ENCODE measurements at regions not wholly inside any gene's neighbourhood (a gene's known extent, or its start where the extent isn't known, plus 50 kb on each side); places are given as distances from the start of the nearest gene placed in this dataset.

GRCh38 chr18:77866351-77866750 is 616.7 kb downstream of the GALR1 start:
- no peak overlapping the region for H3K9ac ChIP-seq (ENCODE audit: insufficient read depth, low read depth, low read length)
- H3K4me1 ChIP-seq (ENCODE audit: insufficient read depth, low read length) = no peaks in the 10 kb centered on the region
- H2AFZ ChIP-seq (ENCODE audit: low read length) = no peak overlapping the region
- in situ Hi-C loops (cut with HindIII; ENCODE audit: extremely low pct_ligation_motif_present, low pct_unique_long_range_greater_than_20kb) = no loop called here
- no peak overlapping the region for H3K4me3 ChIP-seq (replicated peaks in 1 of 3; ENCODE audit: insufficient read depth in 1 of 3, low read depth in 2 of 3, low read length in 3 of 3)
- H3K79me2 ChIP-seq (ENCODE audit: insufficient read depth, low read length) = no peaks in the 10 kb centered on the region
- H3K27ac ChIP-seq (ENCODE audit: extremely low read length, insufficient read depth, low read length) = no peak overlapping the region
- H3K4me2 ChIP-seq (ENCODE audit: low read depth, low read length) = no peak overlapping the region
- peaks cover 2 to 27% of the 10 kb centered on the region in 2 experiments; a peak in 4 of 5 replicates for H3K27me3 ChIP-seq (ENCODE audit: control insufficient read depth in 1 of 2, insufficient read depth in 2 of 2, low read length in 2 of 2)
- DNase-seq (ENCODE audit: low spot score) (no peak), ATAC-seq (no peak), FAIRE-seq (no peak)
- no peaks in the 10 kb centered on the region for H3K36me3 ChIP-seq (replicated peaks in 1 of 2; ENCODE audit: control insufficient read depth in 1 of 2, insufficient read depth in 2 of 2, low read length in 2 of 2)
- intact Hi-C loops (cut with micrococcal nuclease; ENCODE audit: unreplicated experiment) = no loop called here
- ChIA-PET POLR2A (no interaction called here), CTCF (ENCODE audit: low intra/inter-chr PET ratio, low total read pairs) (no interaction called here)
- no TSS peak for BruUV-seq (replicated peaks)
- no peak for TF ChIP-seq TSC22D2 (CRISPR knock-in tag; IDR thresholded peaks at IDR 0.05; ENCODE audit: borderline replicate concordance)
- no peak for TF ChIP-seq PAWR (CRISPR knock-in tag; IDR thresholded peaks at IDR 0.05; ENCODE audit: borderline replicate concordance)
- TF ChIP-seq ZBTB38 (CRISPR knock-in tag; IDR thresholded peaks at IDR 0.05) = no peak
- TF ChIP-seq ZNF18 (CRISPR knock-in tag; IDR thresholded peaks at IDR 0.05; ENCODE audit: insufficient replicate concordance) = no peak
- H4K20me1 ChIP-seq (ENCODE audit: insufficient read depth, low read length) = no peaks in the 10 kb centered on the region
- no peaks in the 10 kb centered on the region for H3K9me3 ChIP-seq (ENCODE audit: low read length)
- 15% methylated on average over 8 of the region's 8 CpGs for WGBS (ENCODE audit: low lambda C conversion rate)

GRCh38 chr18:77870199-77870598 is 620.6 kb downstream of the GALR1 start:
- H3K4me3 ChIP-seq (replicated peaks in 1 of 3; ENCODE audit: insufficient read depth in 1 of 3, low read depth in 2 of 3, low read length in 3 of 3) = no peak overlapping the region
- ChIA-PET CTCF (ENCODE audit: low intra/inter-chr PET ratio, low total read pairs) (no interaction called here), POLR2A (no interaction called here)
- no peaks in the 10 kb centered on the region for H3K9me3 ChIP-seq (ENCODE audit: low read length)
- no peak overlapping the region for H3K9ac ChIP-seq (ENCODE audit: insufficient read depth, low read depth, low read length)
- in situ Hi-C loops (cut with HindIII; ENCODE audit: extremely low pct_ligation_motif_present, low pct_unique_long_range_greater_than_20kb) = no loop called here
- H4K20me1 ChIP-seq (ENCODE audit: insufficient read depth, low read length) = no peaks in the 10 kb centered on the region
- no peak overlapping the region for H3K27ac ChIP-seq (ENCODE audit: extremely low read length, insufficient read depth, low read length)
- no peaks in the 10 kb centered on the region for H3K4me1 ChIP-seq (ENCODE audit: insufficient read depth, low read length)
- DNase-seq (ENCODE audit: low spot score) (no peak), ATAC-seq (no peak), FAIRE-seq (no peak)
- no peaks in the 10 kb centered on the region for H3K36me3 ChIP-seq (replicated peaks in 1 of 2; ENCODE audit: control insufficient read depth in 1 of 2, insufficient read depth in 2 of 2, low read length in 2 of 2)
- BruUV-seq (replicated peaks) = no TSS peak
- H3K27me3 ChIP-seq (ENCODE audit: control insufficient read depth in 1 of 2, insufficient read depth in 2 of 2, low read length in 2 of 2) = peaks cover 2 to 32% of the 10 kb centered on the region in 2 experiments; a peak in 4 of 5 replicates
- intact Hi-C loops (cut with micrococcal nuclease; ENCODE audit: unreplicated experiment) = no loop called here
- H3K79me2 ChIP-seq (ENCODE audit: insufficient read depth, low read length) = no peaks in the 10 kb centered on the region
- H3K4me2 ChIP-seq (ENCODE audit: low read depth, low read length) = no peak overlapping the region
- 13% methylated on average over 9 of the region's 10 CpGs for WGBS (ENCODE audit: low lambda C conversion rate)
- H2AFZ ChIP-seq (ENCODE audit: low read length) = no peak overlapping the region
- TF ChIP-seq NCOA2 (CRISPR knock-in tag; IDR thresholded peaks at IDR 0.05) (no peak), SP5 (CRISPR knock-in tag; IDR thresholded peaks at IDR 0.05; ENCODE audit: borderline replicate concordance, low read depth) (no peak), ZNF282 (IDR thresholded peaks at IDR 0.05; ENCODE audit: partially characterized antibody) (no peak), SIX4 (CRISPR knock-in tag; IDR thresholded peaks at IDR 0.05) (no peak), SUZ12 (IDR thresholded peaks at IDR 0.05; ENCODE audit: low read depth, low read length) (no peak), ATF7 (IDR thresholded peaks at IDR 0.05) (no peak), ATF7 (CRISPR knock-in tag; IDR thresholded peaks at IDR 0.05) (no peak), HNRNPK (IDR thresholded peaks at IDR 0.05; ENCODE audit: low read depth, low read length, poor library complexity, severe bottlenecking) (no peak), SIX1 (CRISPR knock-in tag; IDR thresholded peaks at IDR 0.05; ENCODE audit: borderline replicate concordance) (no peak), U2AF1 (optimal IDR thresholded peaks at IDR 0.05; ENCODE audit: low read depth, low read length) (no peak), ZNF260 (CRISPR knock-in tag; IDR thresholded peaks at IDR 0.05; ENCODE audit: borderline replicate concordance, low read depth) (no peak)

Measured in HepG2 (cell line).